Lower leg skin (tissue), 3 donors: ENCODE measurements at regions not wholly inside any gene's neighbourhood (a gene's known extent, or its start where the extent isn't known, plus 50 kb on each side); places are given as distances from the start of the nearest gene placed in this dataset.

ENCODE experiments used
- POLR2A ChIP-seq, 2 donors: fragments of 450-650 bp; IDR thresholded peaks; one replicate each; pipeline ENCODE4 v1.6.1; 2016 to 2017; ENCODE audit warnings: antibody characterized with exemption in 2 of 2, mild to moderate bottlenecking in 1 of 2, moderate library complexity in 1 of 2
- TF ChIP-seq, protein P1 (sequence below), 3 donors: fragments of 450-650 bp; IDR thresholded peaks; one replicate each; pipeline ENCODE4 v1.5.1; 2016; ENCODE audit warnings: antibody characterized with exemption in 3 of 3, mild to moderate bottlenecking in 3 of 3, moderate library complexity in 2 of 3

DNA sequence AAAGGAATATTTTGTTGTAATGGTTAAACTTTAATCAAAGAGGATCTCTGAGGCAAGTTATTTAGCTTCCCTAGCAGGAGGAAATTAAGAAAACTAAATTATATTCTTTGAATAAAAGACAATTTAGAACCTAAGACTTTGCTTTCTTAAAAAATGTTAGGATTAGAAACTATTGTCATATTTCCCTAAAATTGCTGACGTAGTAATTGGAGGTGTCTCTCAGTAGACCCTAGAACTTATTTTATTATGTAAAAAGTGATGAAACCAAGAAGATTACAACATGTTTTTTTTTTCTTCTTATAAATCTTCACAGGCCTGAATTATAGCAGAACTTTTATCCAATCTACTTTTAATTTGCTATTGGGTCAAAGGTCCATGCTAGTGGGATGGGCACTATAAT lies 363.3 kb upstream of the THRB start:
- TF ChIP-seq, protein P1, sequence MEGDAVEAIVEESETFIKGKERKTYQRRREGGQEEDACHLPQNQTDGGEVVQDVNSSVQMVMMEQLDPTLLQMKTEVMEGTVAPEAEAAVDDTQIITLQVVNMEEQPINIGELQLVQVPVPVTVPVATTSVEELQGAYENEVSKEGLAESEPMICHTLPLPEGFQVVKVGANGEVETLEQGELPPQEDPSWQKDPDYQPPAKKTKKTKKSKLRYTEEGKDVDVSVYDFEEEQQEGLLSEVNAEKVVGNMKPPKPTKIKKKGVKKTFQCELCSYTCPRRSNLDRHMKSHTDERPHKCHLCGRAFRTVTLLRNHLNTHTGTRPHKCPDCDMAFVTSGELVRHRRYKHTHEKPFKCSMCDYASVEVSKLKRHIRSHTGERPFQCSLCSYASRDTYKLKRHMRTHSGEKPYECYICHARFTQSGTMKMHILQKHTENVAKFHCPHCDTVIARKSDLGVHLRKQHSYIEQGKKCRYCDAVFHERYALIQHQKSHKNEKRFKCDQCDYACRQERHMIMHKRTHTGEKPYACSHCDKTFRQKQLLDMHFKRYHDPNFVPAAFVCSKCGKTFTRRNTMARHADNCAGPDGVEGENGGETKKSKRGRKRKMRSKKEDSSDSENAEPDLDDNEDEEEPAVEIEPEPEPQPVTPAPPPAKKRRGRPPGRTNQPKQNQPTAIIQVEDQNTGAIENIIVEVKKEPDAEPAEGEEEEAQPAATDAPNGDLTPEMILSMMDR (IDR thresholded peaks at IDR 0.05): no peak
- no peak for TF ChIP-seq POLR2A (IDR thresholded peaks at IDR 0.05)
